Lung (tissue), 11 donors: ENCODE measurements at regions not wholly inside any gene's neighbourhood (a gene's known extent, or its start where the extent isn't known, plus 50 kb on each side); places are given as distances from the start of the nearest gene placed in this dataset.
"Not testable (repeated sequence)": the region's sequence is repeated elsewhere in the genome, so short reads cannot be mapped to it uniquely, and the experiment has no call there.

Source experiments
- ATAC-seq: fragments of 200-7000 bp; cut with Tn5 transposase; one replicate; pipeline ENCODE4 v1.9.1; 2020; ENCODE audit warnings: moderate number of reproducible peaks; ENCODE audit not compliant: insufficient read depth, low FRiP score
- DNase-seq, 3 donors: peaks; one replicate each; pipeline ENCODE4 v3.0.0-alpha.2; 2013 to 2017
- H3K27ac ChIP-seq, 2 donors: one replicate each; pipeline ENCODE4 v1.5.1; 2013; ENCODE audit warnings: mild to moderate bottlenecking in 2 of 2, moderate library complexity in 2 of 2, control low read depth in 1 of 2, inconsistent platforms in 1 of 2, low read depth in 1 of 2, low read length in 1 of 2
- H3K27me3 ChIP-seq, 3 donors: one replicate each; pipeline ENCODE4 v1.5.1; 2013; ENCODE audit warnings: low read length in 2 of 3; ENCODE audit not compliant: control insufficient read depth in 3 of 3, insufficient read depth in 3 of 3
- H3K36me3 ChIP-seq, 4 donors: one replicate each; pipeline ENCODE4 v1.5.1; 2013; ENCODE audit warnings: low read length in 4 of 4, mild to moderate bottlenecking in 1 of 4, moderate library complexity in 1 of 4; ENCODE audit not compliant: control insufficient read depth in 4 of 4, insufficient read depth in 4 of 4
- H3K4me1 ChIP-seq, 5 donors: one replicate each; pipeline ENCODE4 v1.5.1; 2013; ENCODE audit warnings: low read length in 5 of 5, mild to moderate bottlenecking in 2 of 5, moderate library complexity in 1 of 5; ENCODE audit not compliant: control insufficient read depth in 5 of 5, insufficient read depth in 5 of 5
- H3K4me3 ChIP-seq: one replicate; pipeline ENCODE4 v1.5.1; 2013; ENCODE audit warnings: mild to moderate bottlenecking, control low read depth, moderate library complexity
- H3K9ac ChIP-seq, 2 donors: one replicate each; pipeline ENCODE4 v1.5.1; 2013; ENCODE audit warnings: low read length in 2 of 2, control low read depth in 1 of 2; ENCODE audit not compliant: insufficient read depth in 1 of 2
- H3K9me3 ChIP-seq, 4 donors: one replicate each; pipeline ENCODE4 v1.5.1; 2013; ENCODE audit warnings: low read length in 3 of 4, mild to moderate bottlenecking in 1 of 4, moderate library complexity in 1 of 4; ENCODE audit not compliant: control insufficient read depth in 4 of 4, insufficient read depth in 3 of 4
- WGBS, 2 donors: extraction: QIAGEN DNeasy Blood & Tissue Kit; methylation state at CpG; one replicate each; pipeline ENCODE4 v1.1.7; 2013; 5-methylcytosine and 5-hydroxymethylcytosine counted together
- TF ChIP-seq, protein P1 (sequence below): IDR thresholded peaks from 2 replicates; pipeline ENCODE4 v1.5.1; 2012; ENCODE audit warnings: mild to moderate bottlenecking; ENCODE audit errors: control extremely low read depth, extremely low read depth
- donor health status: control.
- donor health status: control.
- donor health status: Bipolar disorder and iron deficiency.
- donor health status: healthy.
- donor health status: DM: yes; HTN: yes; CAD: no.

DNA sequence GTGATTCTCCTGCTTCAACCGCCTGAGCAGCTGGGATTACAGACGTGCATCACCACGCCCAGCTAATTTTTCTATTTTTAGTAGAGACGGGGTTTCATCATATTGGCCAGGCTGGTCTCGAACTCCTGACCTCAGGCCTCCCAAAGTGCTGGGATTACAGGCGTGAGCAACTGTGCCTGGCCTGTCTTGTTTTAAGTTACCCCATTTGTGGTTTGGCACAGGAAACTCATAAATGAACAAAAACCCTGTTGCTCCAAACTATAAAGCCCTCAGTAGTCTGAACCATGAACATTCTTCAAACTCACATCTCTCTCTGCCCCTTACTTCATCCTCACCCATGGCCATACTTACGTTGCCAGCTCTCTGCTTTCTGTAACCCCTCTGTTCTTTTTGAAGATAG lies 61.7 kb downstream of the RHOU start:
- ATAC-seq, H3K27me3 ChIP-seq, H3K9ac ChIP-seq, H3K36me3 ChIP-seq, H3K9me3 ChIP-seq, H3K4me3 ChIP-seq, H3K27ac ChIP-seq, DNase-seq: not testable (repeated sequence)
- 66% methylated on average over 7 of the region's 7 CpGs for WGBS, 2 donors
- peaks cover 0 to 37% (median 16%) of the 10 kb centered on the region in 5 donors for H3K4me1 ChIP-seq

DNA sequence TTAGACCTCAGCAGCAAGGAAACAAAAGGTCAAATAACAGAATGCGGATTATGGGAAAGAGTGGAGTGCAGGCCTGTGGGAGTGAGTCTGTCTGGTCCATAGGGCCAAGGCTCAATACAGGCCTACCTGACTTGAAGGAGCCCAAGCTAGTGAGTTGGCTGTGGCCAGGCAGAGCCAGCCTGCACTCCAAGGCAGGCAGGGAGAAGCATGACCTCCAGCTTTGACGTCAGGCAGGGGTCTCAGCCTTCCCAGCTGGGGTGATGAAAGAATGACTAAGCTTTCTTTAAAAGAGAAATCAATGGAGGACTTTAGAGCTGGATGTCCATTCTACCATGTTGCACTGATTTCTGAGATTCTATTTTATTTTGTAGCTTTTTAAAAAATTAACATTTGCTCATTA lies 62.8 kb downstream of the RHOU start:
- no peak overlapping the region for H3K27ac ChIP-seq
- DNase-seq (peak in 1 of 3 donors; percentile 29), ATAC-seq (no peak)
- no peaks in the 10 kb centered on the region for H3K27me3 ChIP-seq
- no peak overlapping the region for H3K4me3 ChIP-seq
- TF ChIP-seq, protein P1, sequence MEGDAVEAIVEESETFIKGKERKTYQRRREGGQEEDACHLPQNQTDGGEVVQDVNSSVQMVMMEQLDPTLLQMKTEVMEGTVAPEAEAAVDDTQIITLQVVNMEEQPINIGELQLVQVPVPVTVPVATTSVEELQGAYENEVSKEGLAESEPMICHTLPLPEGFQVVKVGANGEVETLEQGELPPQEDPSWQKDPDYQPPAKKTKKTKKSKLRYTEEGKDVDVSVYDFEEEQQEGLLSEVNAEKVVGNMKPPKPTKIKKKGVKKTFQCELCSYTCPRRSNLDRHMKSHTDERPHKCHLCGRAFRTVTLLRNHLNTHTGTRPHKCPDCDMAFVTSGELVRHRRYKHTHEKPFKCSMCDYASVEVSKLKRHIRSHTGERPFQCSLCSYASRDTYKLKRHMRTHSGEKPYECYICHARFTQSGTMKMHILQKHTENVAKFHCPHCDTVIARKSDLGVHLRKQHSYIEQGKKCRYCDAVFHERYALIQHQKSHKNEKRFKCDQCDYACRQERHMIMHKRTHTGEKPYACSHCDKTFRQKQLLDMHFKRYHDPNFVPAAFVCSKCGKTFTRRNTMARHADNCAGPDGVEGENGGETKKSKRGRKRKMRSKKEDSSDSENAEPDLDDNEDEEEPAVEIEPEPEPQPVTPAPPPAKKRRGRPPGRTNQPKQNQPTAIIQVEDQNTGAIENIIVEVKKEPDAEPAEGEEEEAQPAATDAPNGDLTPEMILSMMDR: no peak
- peaks cover 0 to 43% (median 20%) of the 10 kb centered on the region in 5 donors for H3K4me1 ChIP-seq
- 56 to 75% methylated on average over 2 of the region's 2 CpGs for WGBS, 2 donors
- H3K36me3 ChIP-seq: no peaks in the 10 kb centered on the region
- no peaks in the 10 kb centered on the region for H3K9me3 ChIP-seq
- no peak overlapping the region for H3K9ac ChIP-seq

DNA sequence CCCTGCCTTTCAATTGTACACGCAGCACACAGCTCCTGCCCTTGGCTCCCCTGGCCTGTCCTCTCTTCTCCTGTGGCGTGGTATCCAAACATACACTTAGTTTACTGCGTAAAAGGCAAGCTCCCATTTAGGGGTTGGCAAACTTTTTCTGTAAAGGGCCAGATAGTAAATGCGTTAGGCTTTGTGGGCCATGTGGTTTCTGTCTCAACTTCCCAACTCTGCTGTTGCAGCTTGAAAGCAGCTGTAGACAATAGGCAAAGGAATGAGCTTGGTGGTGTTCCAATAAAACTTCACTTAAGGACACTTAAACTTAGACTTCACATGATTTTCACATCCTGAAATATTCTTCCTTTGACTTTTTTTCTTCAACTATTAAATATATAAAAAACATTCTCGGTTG lies 63.3 kb downstream of the RHOU start:
- Histone ChIP-seq H3K9me3 (no peaks in the 10 kb centered on the region), H3K27ac (peak overlapping the region in 1 of 2 donors; percentile 37), H3K36me3 (no peaks in the 10 kb centered on the region), H3K9ac (no peak overlapping the region), H3K27me3 (no peaks in the 10 kb centered on the region), H3K4me1 (peaks cover 0 to 48% (median 20%) of the 10 kb centered on the region in 5 donors), H3K4me3 (no peak overlapping the region)
- peak; percentile 74 to 96 (median 91) for DNase-seq
- 67 to 69% methylated on average over 5 of the region's 5 CpGs for WGBS, 2 donors
- ATAC-seq: no peak
- TF ChIP-seq, protein P1: no peak

DNA sequence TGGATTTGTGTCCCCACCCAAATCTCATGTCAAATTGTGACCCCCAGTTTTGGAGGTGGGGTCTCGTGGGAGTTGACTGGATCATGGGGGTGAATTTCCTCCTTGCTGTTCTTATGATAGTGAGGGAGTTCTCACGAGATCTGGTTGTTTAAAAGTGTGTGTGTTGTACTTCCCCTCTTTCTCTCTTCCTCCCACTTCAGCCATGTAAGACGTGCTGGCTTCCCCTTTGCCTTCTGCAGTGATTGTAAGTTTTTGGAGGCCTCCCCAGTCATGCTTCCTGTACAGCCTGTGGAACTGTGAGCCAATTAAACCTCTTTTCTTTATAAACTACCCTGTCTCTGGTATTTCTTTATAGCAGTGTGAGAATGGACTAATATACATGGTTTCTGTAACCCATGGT lies 64.6 kb downstream of the RHOU start:
- Histone ChIP-seq H3K4me3 (no peak overlapping the region), H3K9me3 (peaks cover 0 to 4% (median 0%) of the 10 kb centered on the region in 4 donors), H3K4me1 (peaks cover 0 to 59% (median 20%) of the 10 kb centered on the region in 5 donors), H3K9ac (no peak overlapping the region), H3K36me3 (no peaks in the 10 kb centered on the region), H3K27ac (no peak overlapping the region), H3K27me3 (no peaks in the 10 kb centered on the region)
- 25 to 33% methylated on average over 3 of the region's 3 CpGs for WGBS, 2 donors
- ATAC-seq (no peak), DNase-seq (peak in 1 of 3 donors; percentile 36)
- TF ChIP-seq, protein P1: no peak
